ENCODE measurements at regions not wholly inside any gene's neighbourhood (a gene's known extent, or its start where the extent isn't known, plus 50 kb on each side); places are given as distances from the start of the nearest gene placed in this dataset.

- H3K4me1 ChIP-seq (ENCODE audit: low read depth, poor library complexity, severe bottlenecking): no peaks in the 10 kb centered on the region
- no peaks in the 10 kb centered on the region for H3K36me3 ChIP-seq (ENCODE audit: insufficient read depth)
- TF ChIP-seq CTCF (conservative IDR thresholded peaks at IDR 0.05; ENCODE audit: low read depth, low read length): no peak
- H3K27me3 ChIP-seq (ENCODE audit: insufficient read depth, low read depth): no peaks in the 10 kb centered on the region
- no peaks in the 10 kb centered on the region for H3K79me2 ChIP-seq (ENCODE audit: insufficient read depth, low read depth)
- no peak overlapping the region for H3K9ac ChIP-seq
- H3K4me3 ChIP-seq (IDR thresholded peaks at IDR 0.05; ENCODE audit: insufficient read depth, low read depth, low read length): no peak overlapping the region
- H2AFZ ChIP-seq (ENCODE audit: low read depth): no peak overlapping the region
- H3K27ac ChIP-seq: no peak overlapping the region
- H4K20me1 ChIP-seq (ENCODE audit: insufficient read depth): no peaks in the 10 kb centered on the region
- H3K4me2 ChIP-seq: no peak overlapping the region
Observed at GRCh38 chr9:38286766-38287165, 105.7 kb upstream of the ALDH1B1 start.

GRCh38 chr9:38286357-38286756 lies 106.1 kb upstream of the ALDH1B1 start:
- H3K4me3 ChIP-seq (IDR thresholded peaks at IDR 0.05; ENCODE audit: insufficient read depth, low read depth, low read length): no peak overlapping the region
- H3K79me2 ChIP-seq (ENCODE audit: insufficient read depth, low read depth): no peaks in the 10 kb centered on the region
- no peaks in the 10 kb centered on the region for H4K20me1 ChIP-seq (ENCODE audit: insufficient read depth)
- H3K27ac ChIP-seq: no peak overlapping the region
- no peaks in the 10 kb centered on the region for H3K36me3 ChIP-seq (ENCODE audit: insufficient read depth)
- no peak for TF ChIP-seq CTCF (conservative IDR thresholded peaks at IDR 0.05; ENCODE audit: low read depth, low read length)
- no peak overlapping the region for H2AFZ ChIP-seq (ENCODE audit: low read depth)
- no peaks in the 10 kb centered on the region for H3K4me1 ChIP-seq (ENCODE audit: low read depth, poor library complexity, severe bottlenecking)
- no peak overlapping the region for H3K4me2 ChIP-seq
- H3K27me3 ChIP-seq (ENCODE audit: insufficient read depth, low read depth): no peaks in the 10 kb centered on the region
- H3K9ac ChIP-seq: no peak overlapping the region

- Histone ChIP-seq H4K20me1 (ENCODE audit: insufficient read depth) (no peaks in the 10 kb centered on the region), H3K79me2 (ENCODE audit: insufficient read depth, low read depth) (no peaks in the 10 kb centered on the region), H3K36me3 (ENCODE audit: insufficient read depth) (no peaks in the 10 kb centered on the region), H3K4me1 (ENCODE audit: low read depth, poor library complexity, severe bottlenecking) (no peaks in the 10 kb centered on the region), H3K4me3 (IDR thresholded peaks at IDR 0.05; ENCODE audit: insufficient read depth, low read depth, low read length) (no peak overlapping the region), H3K4me2 (no peak overlapping the region), H2AFZ (ENCODE audit: low read depth) (no peak overlapping the region), H3K27ac (no peak overlapping the region), H3K9ac (no peak overlapping the region), H3K27me3 (ENCODE audit: insufficient read depth, low read depth) (no peaks in the 10 kb centered on the region)
- no peak for TF ChIP-seq CTCF (conservative IDR thresholded peaks at IDR 0.05; ENCODE audit: low read depth, low read length)
Observed at GRCh38 chr9:38285236-38285635, 107.3 kb upstream of the ALDH1B1 start.

GRCh38 chr9:38284588-38285051 lies 107.9 kb upstream of the ALDH1B1 start:
- no peaks in the 10 kb centered on the region for H3K27me3 ChIP-seq (ENCODE audit: insufficient read depth, low read depth)
- no peaks in the 10 kb centered on the region for H3K4me1 ChIP-seq (ENCODE audit: low read depth, poor library complexity, severe bottlenecking)
- no peak for TF ChIP-seq CTCF (conservative IDR thresholded peaks at IDR 0.05; ENCODE audit: low read depth, low read length)
- H3K4me3 ChIP-seq (IDR thresholded peaks at IDR 0.05; ENCODE audit: insufficient read depth, low read depth, low read length): no peak overlapping the region
- no peak overlapping the region for H3K9ac ChIP-seq
- H3K27ac ChIP-seq: no peak overlapping the region
- H2AFZ ChIP-seq (ENCODE audit: low read depth): no peak overlapping the region
- H4K20me1 ChIP-seq (ENCODE audit: insufficient read depth): no peaks in the 10 kb centered on the region
- no peaks in the 10 kb centered on the region for H3K36me3 ChIP-seq (ENCODE audit: insufficient read depth)
- H3K4me2 ChIP-seq: no peak overlapping the region
- no peaks in the 10 kb centered on the region for H3K79me2 ChIP-seq (ENCODE audit: insufficient read depth, low read depth)
